Upper lobe of left lung (tissue), 4 donors: ENCODE measurements at regions not wholly inside any gene's neighbourhood (a gene's known extent, or its start where the extent isn't known, plus 50 kb on each side); places are given as distances from the start of the nearest gene placed in this dataset.

Source experiments
- CTCF ChIP-seq, 6 experiments: fragments of 450-650 bp in 4 of 6; fragments of 200-600 bp in 2 of 6; sonication (generic) in 2 of 6; IDR thresholded peaks; one replicate each; pipeline ENCODE4 v1.5.1; 2016 to 2019; ENCODE audit warnings: antibody characterized with exemption in 6 of 6
- POLR2A ChIP-seq, 4 donors: fragments of 450-650 bp; IDR thresholded peaks; one replicate each; pipeline ENCODE4 v1.5.1; 2016 to 2017; ENCODE audit warnings: antibody characterized with exemption in 4 of 4, mild to moderate bottlenecking in 2 of 4

GRCh38 chr21:16169779-16170178 is 440.0 kb downstream of the USP25 start:
- no peak for TF ChIP-seq POLR2A (IDR thresholded peaks at IDR 0.05)
- TF ChIP-seq CTCF (IDR thresholded peaks at IDR 0.05) = no peak
